PFSK-1 (cell line): ENCODE measurements at regions not wholly inside any gene's neighbourhood (a gene's known extent, or its start where the extent isn't known, plus 50 kb on each side); places are given as distances from the start of the nearest gene placed in this dataset.

Experiments used
- POLR2AphosphoS5 ChIP-seq: IDR thresholded peaks from 2 replicates; pipeline ENCODE4 v1.6.1; 2012; ENCODE audit warnings: low read depth, mild to moderate bottlenecking, control low read depth, low read length, moderate library complexity
- SIN3A ChIP-seq: IDR thresholded peaks from 2 replicates; pipeline ENCODE4 v1.6.1; 2012; ENCODE audit warnings: mild to moderate bottlenecking, low read length, moderate library complexity, borderline replicate concordance; ENCODE audit not compliant: insufficient read depth

DNA sequence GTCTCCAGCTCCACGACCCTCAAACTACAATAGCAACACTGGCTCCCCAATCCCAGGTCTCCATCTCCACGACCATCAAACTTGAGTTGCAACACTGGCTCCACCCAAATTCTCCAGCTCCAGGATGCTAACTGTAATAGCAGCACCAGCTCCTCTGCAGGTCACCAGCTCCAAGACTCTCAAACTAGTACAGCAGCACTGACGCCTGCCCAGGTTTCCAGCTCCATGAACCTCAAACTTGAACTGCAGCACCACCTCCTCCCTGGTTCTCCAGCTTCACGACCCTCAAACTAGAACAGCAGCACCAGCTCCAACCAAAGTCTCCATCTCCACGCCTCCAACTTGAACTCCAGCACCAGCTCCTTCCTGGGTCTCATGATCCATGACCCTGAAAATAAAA lies 353.8 kb downstream of the PREX1 start:
- TF ChIP-seq POLR2AphosphoS5 (no peak), SIN3A (no peak)
